ENCODE measurements at regions not wholly inside any gene's neighbourhood (a gene's known extent, or its start where the extent isn't known, plus 50 kb on each side); places are given as distances from the start of the nearest gene placed in this dataset.

- DNase-seq = no peak
Measured at GRCh38 chr3:106575029-106575428, 706.2 kb upstream of the CBLB start.

- DNase-seq = no peak
Measured at GRCh38 chr3:106577241-106577640, 708.4 kb upstream of the CBLB start.

GRCh38 chr3:106578911-106579310 is 710.1 kb upstream of the CBLB start:
- DNase-seq = no peak

- DNase-seq = no peak
Measured at GRCh38 chr3:106582151-106582550, 713.3 kb upstream of the CBLB start.

DNA sequence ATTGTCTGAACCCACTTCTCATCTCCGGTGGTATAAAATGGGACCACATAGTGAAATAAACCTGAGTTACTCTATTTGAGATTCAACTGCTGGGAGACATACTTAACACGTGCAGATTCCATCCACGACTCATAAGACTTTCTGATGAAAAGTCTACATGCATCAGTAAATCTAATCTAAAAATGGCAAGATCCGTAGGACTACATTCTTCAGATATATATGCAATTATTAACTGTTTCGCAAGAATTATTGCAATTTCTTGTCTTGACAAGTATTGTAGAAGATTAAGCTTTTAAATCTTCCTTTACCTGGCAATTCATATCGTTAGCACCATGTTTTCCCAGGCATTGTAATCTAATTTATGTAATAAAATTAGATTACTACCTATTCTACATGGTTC is 718.7 kb upstream of the CBLB start:
- no peak for DNase-seq

DNA sequence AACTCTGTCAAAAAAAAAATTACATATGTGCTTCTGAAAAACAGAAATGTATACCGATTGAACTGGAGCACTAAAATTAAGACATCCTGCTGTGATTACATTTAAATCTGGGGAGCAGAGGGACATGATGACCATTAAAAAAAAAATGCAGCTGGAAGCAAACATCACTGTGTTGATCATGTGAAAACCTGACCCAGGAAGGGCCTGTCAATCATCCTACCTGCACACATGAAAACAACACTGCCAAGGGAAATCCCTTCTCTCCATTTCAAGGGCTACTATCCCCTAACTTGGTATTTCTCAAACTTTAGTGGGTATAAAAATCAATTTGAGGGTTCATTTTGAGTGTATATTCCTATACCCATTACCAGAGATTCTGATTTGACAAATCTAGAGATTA is 719.9 kb upstream of the CBLB start:
- no peak for DNase-seq

GRCh38 chr3:106589311-106589942 is 720.6 kb upstream of the CBLB start:
- no peak for DNase-seq

- no peak for DNase-seq
Measured at GRCh38 chr3:106590216-106590615, 721.4 kb upstream of the CBLB start.

- no peak for DNase-seq
Measured at GRCh38 chr3:106593381-106593780, 724.6 kb upstream of the CBLB start.

- no peak for DNase-seq
Measured at GRCh38 chr3:106609666-106610301, 741.0 kb upstream of the CBLB start.

- no peak for DNase-seq
Measured at GRCh38 chr3:106610362-106610959, 741.6 kb upstream of the CBLB start.

- DNase-seq = no peak
Measured at GRCh38 chr3:106611116-106611515, 742.3 kb upstream of the CBLB start.

DNA sequence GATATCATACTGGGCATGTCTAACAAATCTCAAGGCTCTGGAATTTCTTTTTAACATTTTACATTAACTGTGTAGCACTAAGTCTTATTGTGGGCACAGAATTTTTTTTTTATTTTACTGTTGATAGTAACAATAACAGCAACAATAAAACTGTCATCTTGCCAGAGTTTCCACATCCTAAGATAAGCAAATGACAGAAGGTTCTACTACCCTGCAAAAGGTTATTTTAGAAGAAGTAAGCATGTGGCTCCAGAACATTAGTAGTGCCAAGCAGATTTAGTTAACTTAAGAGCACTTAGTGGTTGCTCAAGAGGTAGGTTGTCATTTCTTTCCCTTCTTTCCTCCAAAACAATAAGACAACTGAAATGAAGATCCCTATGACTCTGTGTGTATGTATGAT is 743.0 kb upstream of the CBLB start:
- no peak for DNase-seq

- no peak for DNase-seq
Measured at GRCh38 chr3:106616556-106616955, 747.7 kb upstream of the CBLB start.

DNA sequence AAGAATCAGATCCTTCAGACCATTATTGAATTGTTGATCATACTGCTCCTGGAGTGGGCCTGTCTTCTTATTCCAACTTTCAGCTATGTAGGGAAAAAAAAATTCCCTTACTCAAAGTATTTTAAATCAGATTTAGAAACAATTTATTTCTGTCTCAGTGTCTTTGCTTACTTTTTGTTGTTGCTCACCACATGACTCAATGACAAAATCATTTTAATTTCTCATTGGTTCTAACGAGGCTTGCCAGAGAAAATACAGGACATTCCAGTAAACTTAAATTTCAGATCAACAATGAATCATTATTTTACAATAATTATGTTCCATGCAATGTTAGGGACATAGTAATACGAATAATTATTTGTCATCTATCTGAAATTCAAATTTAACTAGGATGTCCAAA is 748.5 kb upstream of the CBLB start:
- no peak for DNase-seq

DNA sequence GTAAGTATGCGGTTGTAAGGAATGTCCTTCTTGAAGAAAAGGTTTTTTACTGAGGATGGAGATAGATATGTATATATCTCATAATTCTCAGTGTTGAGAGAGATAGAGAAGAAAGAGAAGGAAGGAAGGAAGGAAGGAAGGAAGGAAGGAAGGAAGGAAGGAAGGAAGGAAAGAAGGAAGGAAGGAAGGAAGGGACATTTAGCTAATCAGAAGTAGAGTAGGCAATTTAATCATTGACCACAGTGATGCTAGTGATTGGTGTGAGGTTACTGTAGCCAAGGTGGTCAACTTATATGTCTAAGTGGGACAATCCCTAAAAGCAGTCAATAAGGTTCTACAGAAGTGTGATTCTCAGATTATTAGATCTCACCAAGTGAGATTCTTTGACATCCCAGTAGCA is 751.8 kb upstream of the CBLB start:
- no peak for DNase-seq

DNA sequence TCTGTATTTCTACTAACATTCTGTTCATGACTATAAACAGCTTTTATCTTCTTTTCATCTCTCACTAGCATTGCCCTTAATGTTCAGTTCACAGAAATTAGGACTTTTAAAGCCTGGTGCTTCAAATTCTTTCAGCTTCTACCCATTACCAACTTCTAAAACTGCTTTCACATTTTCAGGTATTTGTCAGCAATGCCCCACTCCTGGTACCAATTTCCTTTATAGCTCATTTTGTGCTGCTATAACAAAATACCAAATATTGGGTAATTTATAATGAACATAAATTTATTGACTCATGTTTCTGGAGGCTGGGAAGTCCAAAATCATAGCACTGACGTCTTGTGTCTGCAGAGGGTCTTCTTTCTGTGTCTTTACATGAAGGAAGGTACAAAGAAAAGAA is 753.1 kb upstream of the CCDC54 start:
- DNase-seq = no peak

DNA sequence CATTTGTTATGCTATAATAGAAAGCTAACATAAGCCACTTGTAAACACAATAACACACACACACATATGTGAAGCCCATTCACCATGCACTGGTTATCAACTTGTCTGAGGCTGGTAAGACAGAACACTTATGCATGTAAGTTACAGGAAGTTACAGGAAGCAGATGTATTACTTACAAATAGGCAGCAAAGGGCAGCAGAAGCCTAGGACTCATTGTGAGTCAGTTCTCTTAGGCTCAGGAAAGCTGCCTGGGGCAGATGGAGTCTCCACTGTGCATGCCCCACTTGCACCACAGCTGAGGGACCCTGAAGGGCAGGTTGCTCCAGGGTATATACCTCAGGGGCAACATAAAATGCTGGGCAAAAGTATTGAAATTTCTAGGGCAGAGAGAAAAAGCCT is 748.8 kb upstream of the CCDC54 start:
- no peak for DNase-seq

- DNase-seq = no peak
Measured at GRCh38 chr3:106629215-106629832, 747.9 kb upstream of the CCDC54 start.

DNA sequence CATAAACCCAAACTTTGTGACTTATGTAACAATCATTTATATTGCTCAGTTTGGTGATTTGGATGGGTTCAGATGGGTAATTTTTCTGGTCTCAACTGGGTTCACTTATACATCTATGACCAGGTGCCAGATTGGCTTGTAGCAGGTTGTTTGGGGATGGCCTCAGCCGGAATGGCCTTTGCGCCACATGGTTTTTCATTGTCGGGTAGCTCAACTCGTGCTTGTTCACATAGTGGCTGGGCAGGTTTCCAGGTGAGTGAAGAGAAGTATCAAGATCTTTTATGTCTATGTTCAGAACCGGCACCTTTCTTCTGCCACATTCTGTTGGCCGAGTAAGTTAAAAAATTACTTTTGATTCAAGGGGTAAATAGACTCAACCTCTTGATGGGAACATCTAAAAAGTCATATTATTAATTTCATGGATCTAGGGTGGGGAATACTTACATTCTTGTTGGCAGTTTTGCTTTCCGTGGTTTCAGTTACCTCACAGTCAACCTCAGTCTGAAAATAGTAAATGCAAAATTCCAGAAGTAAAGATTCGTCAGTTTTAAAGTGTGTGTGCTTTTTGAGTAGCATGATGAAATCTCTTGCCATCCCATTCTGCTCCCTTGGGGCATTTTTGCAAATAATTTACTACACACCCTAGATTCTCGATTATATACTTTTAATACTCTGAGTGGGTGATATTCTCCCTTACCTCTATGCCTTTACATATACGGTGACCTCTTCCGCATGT is 745.7 kb upstream of the CCDC54 start:
- DNase-seq = no peak

DNA sequence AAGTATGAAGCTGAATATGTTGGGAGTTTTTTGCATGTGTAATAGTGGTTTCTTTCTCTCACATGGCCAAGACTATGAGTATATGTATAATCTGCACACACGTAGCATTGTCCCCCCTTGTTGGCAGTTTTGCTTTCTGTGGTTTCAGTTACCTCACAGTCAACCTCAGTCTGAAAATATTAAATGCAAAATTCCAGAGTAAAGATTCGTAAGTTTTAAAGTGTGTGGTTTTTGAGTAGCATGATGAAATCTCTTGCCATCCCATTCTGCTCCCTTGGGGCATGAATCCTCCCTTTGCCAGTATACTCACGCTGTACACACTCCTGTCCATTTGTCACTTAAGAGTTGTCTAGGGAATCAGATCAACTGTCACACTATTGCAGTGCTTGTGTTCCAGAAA is 742.0 kb upstream of the CCDC54 start:
- DNase-seq = no peak

DNA sequence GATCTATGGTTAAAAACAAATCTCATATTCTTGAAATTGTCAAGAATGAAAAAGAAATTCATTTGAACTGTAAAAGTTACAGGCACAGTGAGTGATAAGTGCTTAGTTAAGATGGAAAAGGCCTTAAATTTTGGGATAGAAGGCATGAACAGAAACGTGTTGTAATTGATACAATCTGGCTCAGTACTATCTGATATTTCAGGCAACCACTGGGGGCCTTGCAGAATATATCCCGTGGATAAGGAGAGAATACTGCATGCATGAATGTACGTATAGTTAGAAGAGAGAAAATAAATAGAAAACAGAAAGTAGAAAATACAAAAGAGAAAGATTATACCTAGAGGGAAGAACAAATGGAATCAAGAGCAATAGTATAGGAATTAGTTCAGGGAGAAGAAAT is 741.4 kb upstream of the CCDC54 start:
- no peak for DNase-seq

DNA sequence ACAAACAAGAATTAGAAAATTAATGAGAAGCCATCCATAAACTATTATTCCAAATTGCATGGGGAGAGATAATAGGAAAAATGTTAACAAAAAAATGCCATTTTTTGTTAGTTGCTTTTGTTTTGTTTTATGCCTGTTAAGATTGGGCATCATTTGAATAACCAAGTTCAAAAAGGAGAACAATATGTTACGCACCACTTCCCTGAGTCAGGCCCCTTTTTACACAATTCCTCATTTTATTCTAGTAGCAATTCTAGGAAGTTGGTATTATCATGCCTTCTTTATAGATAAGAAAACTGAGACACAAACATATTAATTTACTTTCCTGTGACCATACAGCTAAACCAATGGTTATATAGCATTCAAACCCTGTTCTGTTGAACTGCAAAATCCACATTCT is 736.9 kb upstream of the CCDC54 start:
- DNase-seq = no peak

GRCh38 chr3:106642161-106642560 is 735.1 kb upstream of the CCDC54 start:
- DNase-seq = no peak
